Hippocampal formation (tissue), 2 donors: ENCODE measurements at regions not wholly inside any gene's neighbourhood (a gene's known extent, or its start where the extent isn't known, plus 50 kb on each side); places are given as distances from the start of the nearest gene placed in this dataset.

Experiments
- DNase-seq, 2 donors: peaks; one replicate each; lab custom pipeline; 2025; lab: John Stamatoyannopoulos, UW

DNA sequence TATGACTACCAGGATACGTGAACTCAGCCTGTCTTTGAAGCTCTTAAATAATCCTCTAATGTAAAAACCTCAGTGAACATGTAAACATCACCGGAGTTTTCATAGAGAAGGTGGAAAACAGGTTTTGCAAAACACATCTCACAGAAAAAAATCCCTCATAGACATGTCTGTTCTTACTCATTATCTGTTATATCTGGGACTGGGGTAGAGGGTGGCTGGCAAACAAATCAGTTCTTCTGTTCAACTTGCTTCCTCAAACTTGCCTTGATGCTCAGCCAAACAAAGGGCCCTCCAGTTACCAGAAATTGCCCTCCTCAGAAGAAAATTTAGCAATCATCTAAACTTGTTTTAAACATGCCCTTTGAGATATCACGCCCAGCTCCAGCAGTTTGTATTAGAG lies 66.1 kb upstream of the CXADR start:
- no peak for DNase-seq

DNA sequence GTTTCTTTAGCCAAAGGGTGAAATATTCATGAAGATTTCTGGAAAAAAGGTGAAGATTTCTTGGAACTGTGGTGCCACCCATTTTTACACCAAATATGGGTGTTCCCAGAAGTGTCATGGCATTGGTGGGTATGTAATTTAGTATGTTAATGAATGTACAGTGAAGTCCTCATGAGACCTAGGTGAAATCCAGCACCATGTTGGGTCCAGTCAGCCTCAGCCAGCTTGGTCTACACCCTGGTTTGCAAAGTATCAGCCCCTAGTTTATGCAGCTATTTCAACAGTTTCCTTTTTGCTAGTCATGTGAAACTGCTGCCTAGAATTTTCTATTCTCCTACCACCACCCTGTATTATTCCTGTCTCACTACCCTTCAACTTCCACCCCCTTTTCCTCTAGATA lies 63.1 kb upstream of the CXADR start:
- no peak for DNase-seq

DNA sequence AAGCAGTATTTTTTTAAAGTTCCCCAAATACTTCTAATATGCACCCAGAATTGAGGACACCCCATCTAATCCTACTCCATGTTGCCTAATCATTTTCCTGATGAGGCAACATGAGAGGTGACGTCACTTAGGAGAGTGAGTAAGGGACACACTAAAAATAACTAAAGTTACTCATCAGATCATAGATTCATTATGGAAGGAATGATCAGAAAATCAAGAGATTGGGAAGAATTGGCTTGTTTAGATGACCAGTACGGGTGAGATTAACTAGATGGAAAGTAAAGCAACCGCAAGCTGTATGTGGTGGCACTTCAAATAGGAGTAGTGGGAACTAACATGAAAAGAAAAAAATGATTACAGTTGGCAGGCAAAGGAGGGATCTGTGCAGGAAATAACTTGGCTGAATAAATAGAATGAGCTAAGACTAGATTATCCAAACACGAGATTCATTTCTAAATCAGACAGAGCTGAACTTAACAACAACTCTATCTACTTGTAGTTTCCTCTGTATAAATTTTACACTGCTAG lies 61.4 kb upstream of the CXADR start:
- DNase-seq = no peak

DNA sequence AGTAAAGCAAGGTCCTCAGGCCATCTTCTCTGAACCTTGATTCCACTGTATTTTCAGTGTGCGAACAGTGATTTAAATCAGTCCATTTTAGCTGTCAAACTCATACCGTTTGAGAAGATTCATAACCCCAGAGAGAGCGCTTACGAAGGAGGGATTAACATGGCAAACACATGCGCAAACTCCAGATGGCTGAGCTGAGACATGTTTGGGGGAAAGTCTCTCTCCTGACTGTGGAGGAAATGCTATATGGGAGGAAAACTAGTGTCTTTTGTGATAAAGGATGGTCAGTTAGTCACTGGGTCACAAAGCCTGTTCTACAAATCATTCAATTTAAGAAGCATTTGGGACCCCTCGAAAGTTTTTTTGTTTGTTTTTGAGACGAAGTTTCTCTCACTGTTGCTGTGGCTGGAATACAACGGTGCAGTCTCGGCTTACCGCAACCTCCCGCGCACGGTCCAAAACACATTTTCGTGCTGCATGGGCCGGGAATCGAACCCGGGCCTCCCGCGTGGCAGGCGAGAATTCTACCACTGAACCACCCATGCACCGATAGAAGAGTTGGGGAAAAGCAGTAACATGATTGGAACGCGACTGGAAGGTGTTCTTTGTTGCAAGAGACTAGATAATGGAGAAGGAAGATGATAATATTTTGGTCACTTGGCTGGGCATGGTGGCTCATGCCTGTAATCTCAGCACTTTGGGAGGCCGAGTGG lies 58.4 kb upstream of the CXADR start:
- peak in 1 of 2 donors; percentile 71 for DNase-seq

DNA sequence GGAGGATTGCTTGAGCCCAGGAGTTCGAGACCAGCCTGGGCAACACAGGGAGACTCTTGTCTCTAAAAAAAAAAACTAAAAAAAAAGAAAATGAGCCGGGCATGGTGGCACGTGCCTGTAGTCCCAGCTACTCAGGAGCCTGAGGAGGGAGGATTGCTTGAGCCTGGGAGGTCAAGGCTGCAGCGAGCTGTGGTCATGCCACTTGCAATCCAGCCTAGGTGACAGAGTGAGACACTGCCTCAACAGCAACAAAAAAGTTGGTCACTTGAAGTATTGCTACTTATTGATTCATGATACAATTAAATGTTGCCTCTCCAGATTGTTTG lies 57.9 kb upstream of the CXADR start:
- DNase-seq = no peak

DNA sequence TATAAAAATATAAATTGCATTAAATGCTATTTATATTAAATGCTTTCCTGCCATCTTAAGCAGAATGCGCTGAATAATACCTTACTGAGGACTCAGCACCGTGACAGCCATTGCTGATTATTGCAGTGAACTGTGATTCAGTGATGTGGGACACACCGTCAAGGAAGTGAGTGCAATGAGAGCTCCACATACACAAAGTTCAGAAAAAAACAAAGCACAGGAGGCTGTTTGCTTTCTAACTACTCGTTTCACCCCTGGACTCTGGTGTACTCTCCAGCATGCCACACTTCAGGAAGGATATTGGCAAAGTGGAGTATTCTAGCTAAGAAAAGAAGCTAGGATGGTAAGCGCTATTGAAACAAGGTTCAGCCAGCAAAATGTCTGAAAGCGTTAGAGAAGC lies 57.4 kb upstream of the CXADR start:
- no peak for DNase-seq

DNA sequence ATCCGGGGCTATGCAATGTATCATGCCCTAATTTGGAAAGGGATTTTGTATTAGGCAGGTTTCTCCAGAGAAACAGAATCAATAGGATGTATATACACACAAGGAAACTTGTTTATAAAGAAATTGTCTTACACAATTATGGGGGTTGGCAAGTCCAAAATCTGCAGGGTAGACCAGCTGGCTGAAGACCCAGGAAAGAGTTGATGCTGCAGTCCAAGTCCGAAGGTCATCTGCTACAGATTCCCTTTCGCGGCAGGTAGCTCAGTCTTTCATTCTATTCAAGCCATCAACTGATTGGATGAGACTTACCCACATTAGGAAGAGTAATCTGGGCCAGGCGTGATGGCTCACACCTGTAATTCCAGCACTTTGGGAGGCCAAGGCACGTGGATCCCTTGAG lies 54.6 kb upstream of the CXADR start:
- DNase-seq = no peak

DNA sequence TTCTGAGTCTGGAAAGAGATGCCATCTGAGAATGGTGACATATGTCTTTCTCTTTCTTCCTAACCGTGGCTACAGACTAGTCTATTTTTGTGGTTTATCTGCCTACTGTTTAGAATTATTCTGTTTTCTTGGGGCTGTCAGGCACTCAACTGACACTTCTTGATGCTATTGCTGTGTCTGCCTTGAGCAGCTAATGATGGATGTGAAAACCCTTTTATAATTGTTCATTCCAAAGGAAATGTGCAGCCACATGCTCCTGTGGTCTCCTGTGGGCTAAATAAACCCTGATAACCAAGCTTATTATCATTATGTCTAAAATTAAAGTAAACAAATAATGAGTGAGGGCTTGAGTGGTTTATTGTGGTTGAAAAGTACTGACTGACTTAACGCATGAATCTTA lies 52.7 kb upstream of the CXADR start:
- no peak for DNase-seq

DNA sequence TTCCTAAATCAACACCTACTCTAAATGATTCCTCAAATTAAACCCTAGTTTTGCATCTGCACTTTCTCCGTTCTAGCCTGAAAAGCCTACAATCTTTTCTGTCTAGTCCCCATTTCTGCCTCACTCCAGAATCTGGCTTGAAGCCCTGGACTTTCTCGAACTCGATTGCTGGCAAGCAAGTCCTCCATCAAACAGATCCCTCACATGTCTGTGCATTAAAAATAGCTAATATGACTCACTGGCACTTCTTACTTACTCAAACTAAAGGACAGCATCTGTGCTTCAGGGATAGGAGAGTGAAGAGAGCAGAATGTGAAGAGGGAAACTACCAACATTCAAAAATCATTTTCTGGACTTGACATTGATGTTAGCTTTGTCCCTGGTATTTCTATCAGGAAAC lies 51.8 kb upstream of the CXADR start:
- peak; percentile 5 to 51 for DNase-seq

DNA sequence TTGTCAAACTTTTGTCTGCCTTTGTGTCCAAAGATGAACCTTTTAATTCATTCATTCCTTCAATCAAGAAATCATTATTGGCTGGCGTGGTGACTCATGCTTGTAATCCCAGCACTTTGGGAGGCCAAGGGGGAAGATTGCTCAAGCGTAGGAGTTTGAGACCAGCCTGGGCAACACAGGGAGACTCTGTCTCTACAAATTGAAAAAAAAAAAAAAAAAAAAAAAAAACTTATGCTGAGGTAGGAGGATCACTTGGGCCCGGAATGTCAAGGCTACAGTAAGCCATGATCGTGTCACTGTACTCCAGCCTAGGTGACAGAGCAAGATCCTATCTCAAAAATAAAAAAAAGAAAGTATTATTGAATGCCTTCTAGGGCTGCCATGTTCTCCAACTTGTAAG lies 51.3 kb upstream of the CXADR start:
- no peak for DNase-seq

DNA sequence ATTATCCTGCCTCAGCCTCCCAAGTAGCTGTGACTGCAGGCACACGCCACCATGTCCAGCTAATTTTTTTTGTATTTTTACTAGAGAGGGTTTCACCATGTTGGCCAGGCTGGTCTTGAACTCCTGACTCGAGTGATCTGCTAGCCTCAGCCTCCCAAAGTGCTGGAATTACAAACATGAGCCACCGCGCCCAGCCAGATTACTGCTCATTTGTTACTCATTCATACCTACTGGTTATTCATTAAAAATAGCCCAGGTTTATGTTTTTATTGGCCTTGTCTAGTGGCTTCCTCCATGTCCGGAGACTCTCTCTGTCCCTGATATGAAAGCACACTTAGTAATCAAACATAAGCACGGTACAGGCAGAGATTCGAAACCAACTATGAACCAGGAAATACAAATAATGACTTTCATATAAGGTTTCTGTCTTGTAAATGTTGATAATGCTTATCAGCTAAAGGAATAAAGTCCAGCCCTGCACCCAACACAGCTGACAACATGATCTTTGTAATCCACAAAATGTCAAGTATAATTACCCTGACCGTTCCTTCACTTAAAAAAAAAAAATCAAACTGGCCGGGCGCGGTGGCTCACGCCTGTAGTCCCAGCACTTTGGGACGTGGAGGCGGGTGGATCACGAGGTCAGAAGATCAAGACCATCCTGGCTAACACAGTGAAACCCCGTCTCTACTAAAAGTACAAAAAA lies 50.4 kb upstream of the CXADR start:
- no peak for DNase-seq
